PC-3 (cell line): ENCODE measurements at regions not wholly inside any gene's neighbourhood (a gene's known extent, or its start where the extent isn't known, plus 50 kb on each side); places are given as distances from the start of the nearest gene placed in this dataset.

Experiments used
- ATAC-seq: fragments of 200-7000 bp; cut with Tn5 transposase; 2 replicates; pipeline ENCODE4 v1.9.1; 2020; ENCODE audit warnings: mild to moderate bottlenecking, moderate library complexity
- BruUV-seq: library from RNA; stranded (reverse); fragments of 400-500 nt; replicated peaks from 2 replicates; lab custom pipeline; 2021; lab: Mats Ljungman, UMichigan
- CTCF ChIA-PET: fragments of 300-600 bp; sonication (Branson Sonifier 250); formaldehyde crosslinking; loops from one replicate; lab custom pipeline; 2022; ENCODE audit warnings: antibody characterized with exemption; lab: Charles Lee
- POLR2A ChIA-PET: fragments of 300-600 bp; sonication (Branson Sonifier 250); formaldehyde crosslinking; loops from one replicate; lab custom pipeline; 2022; ENCODE audit warnings: antibody characterized with exemption; ENCODE audit not compliant: unreplicated experiment; lab: Charles Lee
- DNase-seq: peaks from one replicate; pipeline ENCODE4 v3.0.0-alpha.2; 2015
- H2AFZ ChIP-seq: fragments of 300-600 bp; sonication (generic); 2 replicates; pipeline ENCODE4 v1.6.0; 2016; ENCODE audit warnings: antibody characterized with exemption, low read length
- H3F3A ChIP-seq: fragments of 300-600 bp; sonication (generic); one replicate; pipeline ENCODE4 v1.6.0; 2017; ENCODE audit warnings: antibody characterized with exemption, low read length, control low read depth, mild to moderate bottlenecking; ENCODE audit not compliant: unreplicated experiment
- H3K27ac ChIP-seq: fragments of 300-600 bp; sonication (generic); 2 replicates; pipeline ENCODE4 v1.5.1; 2016; ENCODE audit warnings: mild to moderate bottlenecking, low read length
- H3K27me3 ChIP-seq: fragments of 300-600 bp; sonication (generic); 2 replicates; pipeline ENCODE4 v1.6.1; 2016; ENCODE audit warnings: low read length, mixed read lengths
- H3K36me3 ChIP-seq: fragments of 300-600 bp; sonication (generic); 2 replicates; pipeline ENCODE4 v1.6.1; 2016; ENCODE audit warnings: low read depth, mixed run types, low read length, mixed read lengths
- H3K4me1 ChIP-seq: fragments of 300-600 bp; sonication (generic); 2 replicates; pipeline ENCODE4 v1.5.1; 2016; ENCODE audit warnings: low read length; ENCODE audit not compliant: insufficient read depth
- H3K4me2 ChIP-seq: fragments of 300-600 bp; sonication (generic); 2 replicates; pipeline ENCODE4 v1.6.0; 2016; ENCODE audit warnings: low read length
- H3K4me3 ChIP-seq: fragments of 300-600 bp; sonication (generic); 2 replicates; pipeline ENCODE4 v1.5.1; 2016; ENCODE audit warnings: mild to moderate bottlenecking, low read length, mixed read lengths
- H3K79me2 ChIP-seq: fragments of 300-600 bp; sonication (generic); 2 replicates; pipeline ENCODE4 v1.6.1; 2017; ENCODE audit warnings: low read length, mixed read lengths
- H3K9ac ChIP-seq: fragments of 300-600 bp; sonication (generic); 2 replicates; pipeline ENCODE4 v1.6.0; 2016; ENCODE audit warnings: mild to moderate bottlenecking, low read length
- H3K9me2 ChIP-seq: fragments of 300-600 bp; sonication (generic); replicated peaks from 2 replicates; pipeline ENCODE4 v1.6.1; 2016; ENCODE audit warnings: mixed run types, low read length, mixed read lengths
- H3K9me3 ChIP-seq: fragments of 300-600 bp; sonication (generic); 2 replicates; pipeline ENCODE4 v1.6.1; 2016; ENCODE audit warnings: low read length, mixed read lengths
- H4K20me1 ChIP-seq: fragments of 300-600 bp; sonication (generic); 2 replicates; pipeline ENCODE4 v1.6.1; 2016; ENCODE audit warnings: low read length, mixed read lengths
- CTCF ChIP-seq: fragments of 300-600 bp; sonication (generic); conservative IDR thresholded peaks from 2 replicates; pipeline ENCODE4 v1.5.1; 2017; ENCODE audit warnings: antibody characterized with exemption, low read depth, mild to moderate bottlenecking, low read length
- EZH2 ChIP-seq: fragments of 300-600 bp; sonication (generic); IDR thresholded peaks from one replicate; pipeline ENCODE4 v1.6.1; 2017; ENCODE audit warnings: antibody characterized with exemption, mild to moderate bottlenecking, low read length; ENCODE audit not compliant: unreplicated experiment
- EZH2phosphoT487 ChIP-seq: fragments of 300-600 bp; sonication (generic); IDR thresholded peaks from 2 replicates; pipeline ENCODE4 v1.6.1; 2018; ENCODE audit warnings: mild to moderate bottlenecking, antibody characterized with exemption, low read length, borderline replicate concordance
- intact Hi-C: fragments of 100-400 bp; cut with micrococcal nuclease; formaldehyde crosslinking; loops from 2 replicates; pipeline ENCODE4 v1.9.0; 2023

GRCh38 chr5:103745353-103746065 lies 182.9 kb upstream of the NUDT12 start:
- Histone ChIP-seq H4K20me1 (no peaks in the 10 kb centered on the region), H3K4me3 (no peak overlapping the region), H3K79me2 (no peaks in the 10 kb centered on the region), H3K27me3 (no peaks in the 10 kb centered on the region), H2AFZ (no peak overlapping the region), H3K27ac (no peak overlapping the region), H3K9ac (no peak overlapping the region), H3K9me3 (no peaks in the 10 kb centered on the region), H3K36me3 (no peaks in the 10 kb centered on the region), H3K9me2 (0 out of 2 replicates have a peak, but pooled peaks cover 5% of the 10 kb centered on the region), H3F3A (no peaks in the 10 kb centered on the region), H3K4me2 (no peak overlapping the region), H3K4me1 (peaks cover 21% of the 10 kb centered on the region)
- intact Hi-C loops, result loop anchor here (2.0 kb wide), 1 partner anchor 131 kb away; no protein-coding TSS in a partner anchor
- no TSS peak for BruUV-seq
- DNase-seq (no peak), ATAC-seq (no peak)
- CTCF ChIA-PET, result no interaction called here
- TF ChIP-seq EZH2phosphoT487 (no peak), EZH2 (no peak), CTCF (no peak)
- POLR2A ChIA-PET, result no interaction called here

DNA sequence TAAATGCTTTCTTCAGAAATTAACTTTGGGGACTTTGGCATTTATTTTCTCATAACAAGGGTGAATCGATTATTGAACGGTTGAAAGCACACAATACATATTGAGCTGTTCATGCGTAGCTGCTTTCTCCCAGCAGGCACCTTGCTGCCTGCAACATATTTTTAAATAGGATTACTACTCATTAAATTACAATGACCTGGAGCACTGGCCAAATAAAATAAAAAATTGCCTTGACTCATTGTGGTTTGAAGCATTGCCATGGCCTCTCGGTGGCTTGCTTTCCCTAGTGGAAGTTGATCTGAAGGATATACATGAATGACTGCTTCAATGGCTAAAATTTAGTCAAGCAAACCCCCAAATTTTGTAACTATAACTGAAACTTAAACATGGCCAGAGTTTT lies 181.6 kb upstream of the NUDT12 start:
- Histone ChIP-seq H3K79me2 (no peaks in the 10 kb centered on the region), H3K4me2 (peak overlapping the region; percentile 79), H3K4me3 (peak overlapping the region; percentile 46), H3K9ac (0 out of 2 replicates have a peak overlapping the region, but pooled peaks have one; percentile 4), H3K27ac (peak overlapping the region; percentile 49), H2AFZ (peak overlapping the region; percentile 36), H3K9me2 (0 out of 2 replicates have a peak, but pooled peaks cover 5% of the 10 kb centered on the region), H3K27me3 (no peaks in the 10 kb centered on the region), H4K20me1 (no peaks in the 10 kb centered on the region), H3K36me3 (no peaks in the 10 kb centered on the region), H3K4me1 (peaks cover 21% of the 10 kb centered on the region), H3F3A (no peaks in the 10 kb centered on the region), H3K9me3 (no peaks in the 10 kb centered on the region)
- CTCF ChIA-PET, result interaction anchor here (0.5 to 1.3 kb wide), 4 partner anchors 50 to 162 kb away, joined by 3 to 4 read pairs (median 3); no protein-coding TSS in a partner anchor
- ATAC-seq, result peak; percentile 95
- intact Hi-C loops, result loop anchor here (1.0 to 2.0 kb wide), 3 partner anchors 41 to 129 kb away; no protein-coding TSS in a partner anchor
- BruUV-seq, result no TSS peak
- POLR2A ChIA-PET, result interaction anchor here (0.7 kb wide), 2 partner anchors 1316 to 1956 kb away, joined by 3 read pairs; no protein-coding TSS in a partner anchor
- DNase-seq, result peak; percentile 96
- TF ChIP-seq EZH2, result no peak
- TF ChIP-seq EZH2phosphoT487, result no peak
- no peak for TF ChIP-seq CTCF
